G401 (cell line): ENCODE measurements at regions not wholly inside any gene's neighbourhood (a gene's known extent, or its start where the extent isn't known, plus 50 kb on each side); places are given as distances from the start of the nearest gene placed in this dataset.
"Not testable (repeated sequence)": the region's sequence is repeated elsewhere in the genome, so short reads cannot be mapped to it uniquely, and the experiment has no call there.

Experiments
- DNase-seq: peaks from one replicate; pipeline ENCODE4 v3.0.0-alpha.2; 2015; ENCODE audit warnings: low spot score
- in situ Hi-C: cut with HindIII; loops from 2 replicates; pipeline ENCODE4 v1.10.0; 2016; ENCODE audit warnings: low sequenced_read_pairs, mixed read lengths

DNA sequence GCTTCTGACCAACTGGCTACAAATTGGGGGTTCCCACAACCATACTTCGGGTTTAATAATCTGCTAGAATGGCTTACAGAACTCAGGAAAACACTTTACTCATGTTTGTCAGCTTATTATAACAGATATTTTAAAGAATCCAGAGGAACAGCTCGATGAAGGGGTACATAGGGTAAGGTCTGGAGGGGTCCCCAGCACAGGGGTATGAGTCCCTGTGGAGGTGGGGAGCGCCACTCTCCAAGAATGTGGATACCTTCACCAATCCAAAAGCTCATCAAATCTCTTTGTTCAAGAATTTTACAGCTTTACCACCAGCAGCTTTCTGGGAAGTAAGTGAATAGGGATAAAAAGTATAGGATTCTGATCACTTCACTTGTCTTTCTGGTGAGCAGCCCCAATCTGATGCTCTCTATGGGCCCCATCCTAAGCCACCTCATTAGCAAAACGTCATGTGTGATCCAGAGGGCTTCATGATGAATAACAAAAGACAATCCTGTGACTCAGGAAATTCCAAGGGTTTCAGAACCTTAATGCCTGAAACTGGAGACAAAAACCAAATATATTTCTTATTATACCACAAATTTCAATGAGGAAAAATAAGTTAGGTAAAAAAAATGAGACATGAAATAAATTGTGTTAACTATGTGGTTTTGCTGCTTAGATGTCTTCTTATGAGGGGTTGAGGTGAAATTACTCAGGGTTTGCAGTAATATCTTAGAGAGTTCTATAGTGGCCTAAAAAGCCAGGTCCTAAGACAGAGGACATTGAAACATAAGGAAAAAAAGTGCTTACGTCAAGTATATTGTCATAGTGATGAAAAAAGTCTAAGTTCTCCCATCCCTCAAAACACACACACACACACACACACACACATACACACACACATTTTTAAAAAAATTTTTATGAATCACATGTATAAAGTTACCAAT lies 290.5 kb downstream of the ANXA1 start:
- no peak for DNase-seq
- in situ Hi-C loops = no loop called here

DNA sequence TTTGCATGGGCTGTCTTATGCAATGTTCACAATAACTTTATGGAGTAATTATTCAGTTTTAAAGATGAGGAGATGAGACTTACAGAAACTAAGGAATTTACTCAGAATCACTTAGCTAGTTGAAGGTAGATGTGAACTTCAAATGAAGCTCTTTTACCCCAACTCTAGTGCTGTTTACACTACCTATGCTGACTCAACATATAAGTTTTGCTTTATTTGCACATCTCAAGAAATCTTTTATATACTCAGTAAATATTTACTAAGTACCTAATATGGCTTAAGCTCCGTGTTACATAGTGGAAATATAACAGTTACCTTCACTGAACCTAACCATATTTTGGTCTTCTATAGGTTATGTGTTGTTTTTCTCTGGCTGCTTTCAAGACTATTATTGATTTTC lies 293.2 kb downstream of the ANXA1 start:
- in situ Hi-C loops = no loop called here
- no peak for DNase-seq

DNA sequence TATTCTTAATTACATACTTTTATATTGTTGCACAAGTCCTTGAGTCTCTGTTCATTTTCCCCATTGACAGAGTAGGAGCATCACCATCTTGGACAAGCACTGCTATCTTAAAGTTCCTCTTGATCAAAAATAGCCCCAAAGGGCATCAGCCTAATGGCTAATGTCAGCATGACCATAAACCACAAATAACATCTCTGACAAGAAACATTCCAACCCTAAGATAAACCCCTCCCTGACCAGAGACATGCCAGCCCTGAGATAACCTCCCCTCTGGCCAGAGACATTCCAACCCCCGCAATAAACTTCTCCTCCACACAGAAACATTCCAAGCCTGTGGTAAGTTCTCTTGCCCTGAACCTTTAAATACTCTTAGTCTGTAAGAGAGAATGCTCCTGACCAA lies 293.7 kb downstream of the ANXA1 start:
- in situ Hi-C loops, DNase-seq: not testable (repeated sequence)

DNA sequence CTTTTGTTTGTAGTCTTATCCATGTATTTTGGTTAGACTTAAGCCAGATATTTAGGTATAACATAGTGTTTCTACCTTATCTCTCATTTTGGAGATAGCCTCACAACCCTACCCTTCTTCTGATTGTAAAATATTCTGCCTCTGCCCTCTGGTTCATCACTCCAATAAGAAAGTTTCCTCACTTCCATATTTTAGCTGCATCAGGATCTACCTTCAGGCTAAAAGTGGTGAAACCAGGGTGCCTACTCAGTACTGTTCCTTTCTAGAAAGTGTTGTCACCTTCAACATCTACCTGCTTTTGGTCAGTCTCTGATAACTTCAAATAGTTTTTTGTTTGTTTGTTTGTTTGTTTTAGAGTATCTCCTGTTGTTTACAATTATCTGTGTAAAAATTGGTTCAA lies 294.6 kb downstream of the ANXA1 start:
- in situ Hi-C loops = no loop called here
- DNase-seq = no peak

DNA sequence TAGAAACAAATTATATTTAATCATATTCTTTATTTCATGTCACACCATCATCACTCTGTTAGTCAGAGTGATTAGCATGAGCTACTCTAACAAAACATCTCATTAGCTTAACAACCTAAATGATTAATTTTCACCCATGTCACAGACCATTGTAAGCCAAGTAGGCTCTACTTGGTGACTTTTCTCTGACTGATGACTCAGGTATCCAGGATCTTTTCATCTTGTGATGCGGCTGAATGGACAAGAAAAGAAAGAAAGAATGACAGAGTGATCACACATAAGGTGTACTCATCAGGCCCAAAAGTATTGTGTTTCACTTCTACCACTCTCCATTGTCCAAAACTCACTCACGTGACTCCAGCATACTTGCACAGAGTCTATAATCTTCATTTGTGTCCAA lies 299.3 kb downstream of the ANXA1 start:
- no peak for DNase-seq
- in situ Hi-C loops = no loop called here

DNA sequence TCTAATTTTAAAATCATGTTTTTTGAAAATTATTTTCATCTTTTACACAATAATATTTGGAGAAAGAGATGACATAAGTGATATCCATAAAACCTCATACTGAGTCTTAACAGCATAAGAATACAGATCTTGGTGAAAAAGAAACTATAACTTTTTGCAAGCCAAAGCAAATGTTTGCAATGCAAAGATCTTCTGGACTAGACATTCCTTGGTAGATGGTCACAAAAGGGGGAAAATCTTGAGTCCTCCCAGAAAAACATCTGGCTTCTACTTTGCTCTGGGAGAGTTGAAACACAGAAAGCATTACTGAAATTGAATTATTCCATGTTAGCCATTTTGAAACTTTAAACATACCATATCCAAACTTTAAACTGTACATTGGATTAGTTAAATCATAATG lies 308.2 kb downstream of the ANXA1 start:
- no peak for DNase-seq
- in situ Hi-C loops = no loop called here

DNA sequence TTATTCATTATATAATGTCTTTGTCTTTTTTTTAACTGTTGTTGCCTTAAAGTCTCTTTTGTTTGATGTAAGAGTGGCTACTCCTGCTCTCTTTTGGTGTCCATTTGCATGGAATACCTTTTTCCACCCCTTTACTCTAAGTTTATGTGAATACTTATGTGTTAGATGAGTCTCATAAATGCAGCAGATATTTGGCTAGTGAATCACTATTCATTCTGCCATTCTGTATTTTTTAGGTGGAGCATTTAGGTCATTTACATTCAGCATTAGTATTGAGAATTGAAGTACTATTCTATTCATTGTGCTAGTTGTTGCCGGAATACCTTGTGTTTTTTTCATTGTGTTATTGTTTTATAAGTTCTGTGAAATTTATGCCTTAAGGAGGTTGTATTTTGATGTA lies 317.1 kb downstream of the ANXA1 start:
- no peak for DNase-seq
- in situ Hi-C loops = no loop called here

DNA sequence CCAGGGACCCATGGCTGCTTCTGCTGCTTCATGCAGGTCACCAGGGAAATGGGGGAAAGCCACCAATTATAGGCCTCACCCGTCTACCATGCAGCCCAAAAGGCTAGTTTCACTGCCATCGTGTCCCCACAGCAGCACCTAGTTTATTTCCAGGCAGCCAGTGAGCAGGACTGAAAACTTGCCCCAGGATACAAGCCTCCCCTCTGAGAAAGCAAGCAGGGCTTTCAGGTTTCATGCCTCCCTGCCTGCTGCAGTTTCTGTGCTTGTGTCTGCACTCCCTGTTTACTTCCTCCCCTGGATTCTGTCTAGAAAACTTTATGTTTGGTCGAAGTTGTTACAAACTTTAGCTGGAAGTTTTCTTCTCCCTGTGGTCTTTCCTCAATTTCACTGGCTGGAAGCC lies 319.1 kb downstream of the ANXA1 start:
- no peak for DNase-seq
- in situ Hi-C loops = no loop called here

DNA sequence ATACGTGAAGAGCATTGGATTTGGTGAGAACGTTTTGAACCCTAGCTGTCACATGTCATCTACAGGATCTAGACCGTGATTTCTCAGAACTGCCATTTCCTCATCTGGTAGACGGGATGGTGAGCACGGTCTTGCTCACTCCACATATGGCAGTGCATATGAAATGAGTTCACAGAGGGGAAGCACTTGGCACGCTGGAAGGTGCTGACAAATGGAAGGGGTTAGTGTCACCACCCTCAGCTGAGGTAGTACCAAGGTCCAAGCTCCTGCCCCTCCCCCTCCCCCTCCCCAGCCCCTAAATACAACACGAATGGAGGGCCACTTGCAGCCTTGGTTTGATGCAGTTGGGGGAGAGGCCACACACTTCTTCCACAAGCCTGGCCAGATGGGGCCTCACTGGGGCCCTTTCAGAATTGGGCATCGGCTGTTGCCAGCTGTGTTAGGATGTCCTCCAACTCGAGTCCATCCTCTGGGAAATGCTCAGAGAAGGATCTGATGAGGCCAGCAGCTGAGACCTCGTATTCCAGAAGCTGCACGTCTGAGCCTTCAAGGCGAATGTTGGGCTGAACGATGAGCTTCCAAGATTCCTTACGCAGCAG lies 322.4 kb downstream of the ANXA1 start:
- in situ Hi-C loops = no loop called here
- no peak for DNase-seq

DNA sequence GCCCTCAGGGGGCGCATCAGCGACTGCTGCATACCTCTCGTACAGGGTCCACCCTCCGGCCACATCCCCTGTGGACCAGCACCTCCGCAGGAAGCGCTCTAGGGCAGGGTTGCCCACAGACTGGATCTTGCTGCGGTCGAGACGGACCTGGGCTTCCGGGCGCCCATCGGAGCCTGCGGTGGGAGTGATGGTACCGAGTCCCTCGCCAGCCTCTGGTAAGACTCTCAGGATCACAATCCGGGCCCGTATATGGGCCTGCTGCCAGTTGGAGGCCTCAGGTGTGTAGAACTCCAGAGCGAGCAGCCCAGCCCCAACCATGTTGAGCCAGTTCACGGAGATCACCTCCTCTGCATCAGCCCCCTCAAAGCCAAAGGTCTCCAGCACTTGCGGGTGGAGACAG lies 323.0 kb downstream of the ANXA1 start:
- no peak for DNase-seq
- in situ Hi-C loops = no loop called here

DNA sequence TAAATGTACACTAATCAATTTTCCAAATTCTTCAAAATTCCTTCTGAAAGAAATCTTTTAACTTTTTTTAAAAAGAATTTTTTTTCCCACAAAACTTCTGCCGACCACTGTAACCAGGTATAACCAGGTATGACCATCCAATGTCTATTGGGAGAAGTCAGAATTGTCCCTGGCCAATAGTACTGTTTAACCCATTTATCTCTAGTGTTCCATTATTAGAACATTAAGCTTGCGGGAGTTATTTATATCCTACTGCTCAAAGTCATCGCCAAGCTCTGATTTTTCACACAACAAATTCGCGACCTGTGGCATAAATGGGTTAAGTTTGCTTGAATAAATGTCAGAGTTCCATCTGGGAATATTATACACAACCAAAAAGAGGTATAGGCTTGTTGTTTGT lies 343.2 kb downstream of the ANXA1 start:
- no peak for DNase-seq
- in situ Hi-C loops = no loop called here

DNA sequence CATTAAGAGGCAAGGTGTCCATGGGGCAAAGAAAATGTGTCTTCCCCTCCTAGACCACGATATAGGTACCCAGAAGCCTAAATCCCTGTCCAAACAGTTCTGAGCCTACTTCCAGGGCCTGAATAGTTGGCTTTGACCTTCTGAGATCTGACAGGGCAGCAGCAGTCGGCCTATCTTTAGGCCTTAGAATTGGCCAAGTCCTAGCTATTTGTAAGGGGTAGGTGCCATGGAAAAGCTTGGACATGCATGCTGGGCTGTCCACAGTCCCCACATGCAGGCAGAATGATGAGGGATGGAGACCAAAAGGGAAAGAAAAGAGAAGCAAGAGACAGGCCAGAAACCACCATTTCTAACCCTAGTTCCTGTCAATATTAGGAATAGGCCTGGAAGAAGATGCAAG lies 346.1 kb downstream of the ANXA1 start:
- in situ Hi-C loops = no loop called here
- DNase-seq = no peak

DNA sequence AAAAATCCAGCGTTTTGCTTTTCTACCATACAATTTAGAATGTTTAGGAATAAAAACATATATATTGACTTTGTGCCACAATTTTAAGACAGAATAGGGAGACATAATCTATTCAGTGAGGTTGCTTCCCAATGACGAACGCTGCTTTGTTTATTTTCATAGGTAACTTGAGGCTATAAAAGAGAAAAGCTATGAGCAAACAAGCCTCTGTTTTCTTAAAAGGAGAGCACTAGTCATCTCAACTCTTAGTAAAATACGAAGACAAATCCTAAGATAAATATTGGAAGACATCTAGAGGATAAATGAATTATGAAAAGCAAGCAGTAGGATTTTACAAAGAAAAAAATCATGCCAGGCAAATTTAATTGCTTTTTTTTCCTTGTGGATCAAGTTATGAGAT lies 363.6 kb downstream of the ANXA1 start:
- DNase-seq = no peak
- in situ Hi-C loops = no loop called here

DNA sequence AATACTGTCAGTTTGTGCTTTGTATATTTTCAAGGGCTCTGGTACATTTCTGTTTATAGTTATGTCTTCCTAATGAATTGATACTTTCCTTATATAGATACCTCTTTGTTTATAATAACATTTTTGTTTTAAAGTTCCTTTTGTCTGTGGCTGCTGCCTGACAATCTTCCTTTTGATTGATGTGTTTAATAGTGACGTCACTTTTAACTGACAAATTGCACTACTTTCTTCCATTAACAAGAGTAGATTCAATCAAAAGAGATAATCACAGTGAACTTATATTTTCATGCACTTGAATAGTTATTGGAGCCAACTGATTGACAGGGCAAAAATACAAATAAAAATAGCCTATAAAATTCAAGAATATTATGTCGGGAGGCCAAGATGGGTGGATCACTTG lies 371.7 kb downstream of the ANXA1 start:
- in situ Hi-C loops = no loop called here
- DNase-seq = no peak

DNA sequence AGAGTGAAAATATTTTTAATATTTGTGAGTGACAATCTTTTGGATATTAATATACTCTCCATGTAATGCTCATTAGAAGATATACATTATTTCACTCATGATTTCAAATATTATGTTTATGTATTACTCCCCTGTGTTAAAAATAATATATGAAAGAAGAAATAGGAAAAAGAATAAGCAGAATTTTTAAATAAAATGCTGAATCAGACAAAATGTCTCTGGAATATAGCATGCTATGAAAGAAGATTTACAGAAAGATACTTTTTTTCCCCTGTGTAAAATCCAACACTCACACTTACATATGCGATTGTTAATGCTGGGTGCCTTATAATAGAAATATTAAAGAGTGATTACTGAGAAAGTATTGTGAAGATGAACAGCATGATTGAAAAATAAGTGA lies 373.7 kb downstream of the ANXA1 start:
- in situ Hi-C loops = no loop called here
- DNase-seq = no peak

DNA sequence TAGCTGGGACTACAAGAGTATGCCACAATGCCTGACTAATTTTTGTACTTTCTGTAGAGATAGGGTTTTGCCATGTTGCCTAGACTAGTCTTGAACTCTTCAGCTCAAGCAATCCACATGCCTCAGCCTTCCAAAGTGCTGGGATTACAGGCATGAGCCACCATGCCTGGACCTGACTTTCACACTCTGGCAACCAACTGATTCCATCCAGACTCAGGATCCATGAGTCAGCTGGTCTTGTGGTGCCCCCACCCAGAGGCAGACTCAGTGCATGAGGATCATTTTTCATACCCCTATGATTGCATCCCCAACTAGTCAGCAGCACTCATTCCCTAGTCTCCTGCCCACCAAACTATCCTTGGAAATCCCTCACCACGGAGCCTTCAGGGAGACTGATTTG lies 375.9 kb downstream of the ANXA1 start:
- in situ Hi-C loops = no loop called here
- DNase-seq = no peak

DNA sequence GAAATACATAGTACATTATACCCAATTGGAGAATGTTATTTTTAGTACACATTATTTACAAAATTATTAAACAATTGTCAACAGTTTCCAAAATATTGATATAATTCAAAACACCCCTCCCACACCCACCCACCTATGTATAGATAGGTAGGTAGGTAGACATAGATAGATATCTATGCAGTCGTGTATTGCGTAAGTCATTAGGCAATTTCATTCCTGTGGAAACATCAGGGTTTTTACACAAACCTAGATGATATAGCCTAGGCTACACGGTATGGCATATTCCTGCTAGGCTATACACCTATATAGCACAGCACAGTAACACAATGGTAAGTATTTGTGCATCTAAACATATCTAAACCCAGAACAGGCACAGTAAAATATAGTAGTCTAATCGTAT lies 377.3 kb downstream of the ANXA1 start:
- in situ Hi-C loops = no loop called here
- no peak for DNase-seq

DNA sequence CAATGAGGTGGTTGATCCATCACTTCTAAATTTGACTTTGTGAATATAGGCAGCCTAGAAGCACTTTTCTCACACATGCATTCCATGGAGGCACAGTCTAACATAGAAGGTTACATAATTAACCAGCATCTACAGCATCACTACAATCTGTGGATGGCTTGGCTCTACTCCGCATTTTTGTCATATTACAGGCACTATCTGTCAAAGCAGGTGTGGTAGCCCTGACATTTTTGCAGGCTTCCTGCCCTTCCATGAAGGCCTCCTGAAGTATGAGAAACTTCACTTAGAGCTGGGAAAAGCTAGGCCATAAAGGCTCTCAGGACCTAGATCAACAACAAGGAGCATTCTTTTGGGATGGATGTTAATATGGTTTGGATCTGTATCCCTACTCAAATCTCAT lies 378.0 kb downstream of the ANXA1 start:
- in situ Hi-C loops = no loop called here

DNA sequence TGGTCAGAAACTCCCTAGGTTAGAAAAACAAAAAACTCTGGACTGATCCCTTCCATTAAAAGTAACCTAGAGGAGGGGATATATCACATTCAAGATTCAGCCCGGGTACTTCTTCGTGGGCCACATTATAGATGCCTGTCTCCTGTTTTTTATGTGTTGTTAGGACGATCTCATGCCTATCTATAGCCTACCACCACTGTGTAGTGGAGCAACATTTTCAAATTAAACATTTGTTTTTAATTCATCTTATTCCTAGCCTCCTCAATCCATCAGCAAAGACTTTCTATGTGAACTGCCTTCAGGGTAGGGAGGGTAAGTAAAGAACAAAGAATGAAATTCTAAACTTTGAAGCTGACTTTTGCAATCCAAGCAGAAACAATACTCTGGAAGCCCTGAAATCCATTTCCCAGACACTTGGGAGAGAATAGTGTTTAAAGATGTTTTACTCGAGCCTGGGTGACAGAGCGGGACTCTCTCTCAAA lies 379.4 kb downstream of the ANXA1 start:
- no peak for DNase-seq
- in situ Hi-C loops = no loop called here

More for the DNA sequence above, 378.0 kb downstream of the ANXA1 start:
- no peak for DNase-seq

DNA sequence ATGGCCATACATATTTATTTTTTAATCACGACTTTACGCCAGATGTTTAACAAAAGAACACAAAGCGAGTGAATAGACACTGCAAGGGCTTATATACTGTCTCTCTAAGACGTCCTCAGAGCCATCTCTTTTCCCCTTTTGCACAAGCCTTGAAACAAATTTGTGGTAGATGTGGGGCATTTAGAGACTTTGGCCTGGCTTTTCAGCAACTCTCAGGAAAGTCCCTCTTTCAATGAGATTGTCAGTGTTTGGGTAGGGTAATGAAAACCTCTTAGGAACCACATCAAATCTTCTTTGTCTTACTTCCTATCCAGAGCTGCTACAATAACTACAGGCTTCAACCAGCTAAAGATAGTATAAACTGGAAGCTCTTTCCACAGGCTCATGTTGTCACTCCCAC lies 380.0 kb downstream of the ANXA1 start:
- in situ Hi-C loops = no loop called here
- no peak for DNase-seq

DNA sequence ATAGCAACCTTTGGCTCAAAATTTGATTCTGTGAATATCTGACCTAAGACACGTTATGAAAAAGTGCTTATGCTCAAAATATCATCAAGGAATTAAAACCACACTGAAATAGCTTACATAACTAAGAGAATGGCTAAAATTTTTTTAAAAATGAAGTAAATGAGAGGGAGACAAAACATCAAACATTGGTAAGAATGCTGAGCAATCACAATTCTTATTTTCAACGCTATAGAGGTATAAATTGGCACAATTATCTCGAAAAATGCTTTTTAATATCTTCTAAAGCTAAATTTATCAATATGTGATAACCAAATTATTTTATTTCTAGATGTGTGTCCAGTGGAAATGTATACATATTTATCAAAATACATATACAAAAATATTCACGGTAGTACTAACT lies 381.3 kb downstream of the ANXA1 start:
- in situ Hi-C loops = no loop called here

More for the DNA sequence above, 381.3 kb downstream of the ANXA1 start:
- no peak for DNase-seq
